Fibroblast of lung (primary cell): ENCODE measurements at regions not wholly inside any gene's neighbourhood (a gene's known extent, or its start where the extent isn't known, plus 50 kb on each side); places are given as distances from the start of the nearest gene placed in this dataset.
"Not testable (repeated sequence)": the region's sequence is repeated elsewhere in the genome, so short reads cannot be mapped to it uniquely, and the experiment has no call there.

Source experiments
- DNase-seq, 2 donors: peaks; one replicate each; pipeline versions ENCODE4 v3.0.0 to v3.0.0-alpha.2; 2010; ENCODE audit warnings: low read depth in 2 of 2
- H2AFZ ChIP-seq: 2 replicates; pipeline ENCODE4 v1.5.1; 2012; ENCODE audit warnings: low read length, control low read depth, inconsistent platforms
- H3K27ac ChIP-seq: 2 replicates; pipeline ENCODE4 v1.5.1; 2011; ENCODE audit warnings: low read length, control low read depth; ENCODE audit not compliant: insufficient read depth
- H3K27me3 ChIP-seq: 2 replicates; pipeline ENCODE4 v1.5.1; 2011; ENCODE audit warnings: mild to moderate bottlenecking, low read length; ENCODE audit not compliant: control insufficient read depth, insufficient read depth
- H3K36me3 ChIP-seq: 2 replicates; pipeline ENCODE4 v1.5.1; 2011; ENCODE audit warnings: low read length; ENCODE audit not compliant: control insufficient read depth, insufficient read depth
- H3K4me1 ChIP-seq: 2 replicates; pipeline ENCODE4 v1.5.1; 2011; ENCODE audit warnings: low read length; ENCODE audit not compliant: control insufficient read depth, insufficient read depth; ENCODE audit errors: extremely low read depth
- H3K4me2 ChIP-seq: 2 replicates; pipeline ENCODE4 v1.5.1; 2011; ENCODE audit warnings: low read length, control low read depth; ENCODE audit not compliant: insufficient read depth; ENCODE audit errors: extremely low read depth
- H3K4me3 ChIP-seq, 4 experiments: fragments of 200-600 bp in 1 of 4; sonication (generic) in 1 of 4; replicated peaks in 1 of 4; 2 replicates each; pipeline ENCODE4 v1.5.1; 2011 to 2016; ENCODE audit warnings: low read length in 4 of 4, low read depth in 3 of 4, mild to moderate bottlenecking in 3 of 4, control low read depth in 2 of 4, inconsistent platforms in 1 of 4, mixed read lengths in 1 of 4; ENCODE audit not compliant: insufficient read depth in 1 of 4; ENCODE audit errors: control extremely low read depth in 1 of 4
- H3K79me2 ChIP-seq: 2 replicates; pipeline ENCODE4 v1.5.1; 2012; ENCODE audit warnings: mild to moderate bottlenecking, low read length, inconsistent platforms; ENCODE audit not compliant: control insufficient read depth, insufficient read depth
- H3K9ac ChIP-seq: 2 replicates; pipeline ENCODE4 v1.5.1; 2011; ENCODE audit warnings: mild to moderate bottlenecking, low read length, control low read depth; ENCODE audit not compliant: insufficient read depth
- H3K9me3 ChIP-seq: 2 replicates; pipeline ENCODE4 v1.5.1; 2012; ENCODE audit warnings: low read depth, low read length; ENCODE audit not compliant: control insufficient read depth, insufficient read depth
- H4K20me1 ChIP-seq: 2 replicates; pipeline ENCODE4 v1.5.1; 2011; ENCODE audit warnings: low read length; ENCODE audit not compliant: control insufficient read depth, insufficient read depth; ENCODE audit errors: extremely low read depth
- CTCF ChIP-seq, 2 donors: IDR thresholded peaks in 1 of 2; conservative IDR thresholded peaks in 1 of 2; 1 replicate in 1 of 2; 2 replicates in 1 of 2; pipeline ENCODE4 v1.5.1; 2011 to 2012; ENCODE audit warnings: low read length in 2 of 2, control low read depth in 1 of 2, inconsistent platforms in 1 of 2, low read depth in 1 of 2, mild to moderate bottlenecking in 1 of 2
- EZH2 ChIP-seq: IDR thresholded peaks from 2 replicates; pipeline ENCODE4 v1.5.1; 2012; ENCODE audit warnings: low read length, control low read depth, mild to moderate bottlenecking; ENCODE audit errors: missing control alignments

- H4K20me1 ChIP-seq: no peaks in the 10 kb centered on the region
- H3K27ac ChIP-seq: no peak overlapping the region
- no peaks in the 10 kb centered on the region for H3K27me3 ChIP-seq
- TF ChIP-seq EZH2 (no peak), CTCF (conservative IDR thresholded peaks at IDR 0.05 in 1 of 2, IDR thresholded peaks at IDR 0.05 in 1 of 2; ENCODE audit: low read depth in 1 of 2, low read length in 2 of 2) (no peak)
- peak in 1 of 2 donors; percentile 35 for DNase-seq
- no peaks in the 10 kb centered on the region for H3K4me1 ChIP-seq
- no peaks in the 10 kb centered on the region for H3K36me3 ChIP-seq
- no peak overlapping the region for H3K9ac ChIP-seq
- H3K9me3 ChIP-seq: no peaks in the 10 kb centered on the region
- no peak overlapping the region for H2AFZ ChIP-seq
- no peaks in the 10 kb centered on the region for H3K79me2 ChIP-seq
- no peak overlapping the region for H3K4me3 ChIP-seq
- H3K4me2 ChIP-seq: no peak overlapping the region
Observed at GRCh38 chr6:140784573-140784972, 1348.2 kb upstream of the GJE1 start.

GRCh38 chr6:140783504-140783903 is 1349.2 kb upstream of the GJE1 start:
- H3K79me2 ChIP-seq, H3K36me3 ChIP-seq, H3K4me1 ChIP-seq, H3K4me2 ChIP-seq, H4K20me1 ChIP-seq, H3K9ac ChIP-seq, H3K27me3 ChIP-seq, H3K27ac ChIP-seq, H3K9me3 ChIP-seq, H2AFZ ChIP-seq, H3K4me3 ChIP-seq: not testable (repeated sequence)
- DNase-seq: peak in 1 of 2 donors; percentile 47

GRCh38 chr6:140782941-140783340 is 1349.8 kb upstream of the GJE1 start:
- Histone ChIP-seq H2AFZ (no peak overlapping the region), H3K27me3 (no peaks in the 10 kb centered on the region), H3K9ac (no peak overlapping the region), H3K79me2 (no peaks in the 10 kb centered on the region), H3K9me3 (no peaks in the 10 kb centered on the region), H3K27ac (no peak overlapping the region), H3K4me1 (no peaks in the 10 kb centered on the region), H3K36me3 (no peaks in the 10 kb centered on the region), H3K4me2 (no peak overlapping the region), H4K20me1 (no peaks in the 10 kb centered on the region), H3K4me3 (no peak overlapping the region)
- DNase-seq: peak in 1 of 2 donors; percentile 10
- no peak for TF ChIP-seq EZH2
- TF ChIP-seq CTCF (conservative IDR thresholded peaks at IDR 0.05 in 1 of 2, IDR thresholded peaks at IDR 0.05 in 1 of 2; ENCODE audit: low read depth in 1 of 2, low read length in 2 of 2): no peak
